AG08396 (cell line): ENCODE measurements at regions not wholly inside any gene's neighbourhood (a gene's known extent, or its start where the extent isn't known, plus 50 kb on each side); places are given as distances from the start of the nearest gene placed in this dataset.
A peak's percentile ranks its signal among the peaks of the same experiment; 100 is the strongest.

Experiments
- DNase-seq: peaks from one replicate; pipeline ENCODE4 v3.0.0; 2012; ENCODE audit warnings: low spot score, mixed read lengths

DNA sequence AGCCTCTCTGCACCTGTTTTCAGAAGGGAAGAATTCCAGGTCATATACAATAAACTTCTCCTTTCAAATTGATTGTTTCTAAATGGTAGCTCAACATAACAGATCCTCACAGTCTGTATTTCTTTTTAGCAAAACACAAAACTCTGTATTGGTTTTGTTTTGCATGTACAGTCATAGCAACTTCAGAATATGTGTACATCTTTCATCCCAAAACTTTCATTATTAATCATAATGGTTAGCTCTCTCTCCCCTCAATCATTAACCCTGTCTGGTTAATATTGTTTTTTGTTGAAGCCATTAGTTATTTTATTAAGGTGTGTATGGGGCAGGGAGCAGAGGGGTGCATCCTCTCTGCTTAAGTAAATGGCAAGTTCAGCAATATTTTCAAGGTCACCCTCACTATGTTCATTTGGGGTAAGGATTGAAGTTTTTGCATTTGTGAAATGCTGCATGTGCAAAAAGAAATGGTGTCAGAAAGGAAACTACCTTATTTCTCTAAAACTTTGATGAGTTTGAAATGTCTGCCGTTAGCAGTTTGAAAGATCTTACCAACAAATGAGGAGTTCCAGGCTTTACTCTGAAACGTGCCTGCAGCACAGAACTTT lies 136.8 kb upstream of the BTBD3 start:
- DNase-seq = no peak

DNA sequence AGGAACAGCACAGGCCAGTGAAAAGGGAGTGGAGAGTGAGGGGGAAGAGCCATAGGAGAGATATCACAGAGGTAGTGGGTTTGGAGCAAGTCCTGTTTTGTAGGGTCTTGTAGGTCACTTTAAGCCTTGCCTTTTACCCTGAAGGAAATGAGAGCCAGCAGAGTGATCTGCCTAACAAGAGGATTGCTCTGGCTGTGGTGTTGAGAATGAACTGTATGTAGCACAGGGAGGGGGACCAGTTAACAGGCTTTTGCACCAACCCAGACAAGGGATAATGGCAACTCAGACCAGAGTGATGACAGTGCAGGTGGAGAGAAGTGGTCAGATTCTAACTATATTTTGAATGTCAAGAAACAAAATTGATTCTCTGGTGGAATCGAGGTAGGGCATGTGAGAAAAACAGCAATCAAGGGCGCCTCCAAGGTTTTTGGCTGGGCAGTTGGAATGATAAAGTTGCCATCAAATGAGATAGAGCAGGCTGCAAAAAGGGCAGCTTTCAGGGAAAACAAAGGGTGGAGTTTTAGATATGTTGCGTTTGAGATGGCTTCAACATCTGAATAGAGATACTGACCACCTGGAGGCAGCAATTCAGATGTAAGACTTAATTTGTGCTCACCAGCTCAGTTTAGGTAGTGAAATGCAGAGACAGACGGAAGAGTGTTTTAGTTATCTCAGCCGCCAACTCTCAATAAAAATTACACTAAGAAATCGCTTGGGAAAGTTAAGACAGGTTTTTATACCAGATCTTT lies 134.4 kb upstream of the BTBD3 start:
- DNase-seq = no peak

- no peak for DNase-seq
Observed at GRCh38 chr20:11785885-11786507, 131.7 kb upstream of the BTBD3 start.

DNA sequence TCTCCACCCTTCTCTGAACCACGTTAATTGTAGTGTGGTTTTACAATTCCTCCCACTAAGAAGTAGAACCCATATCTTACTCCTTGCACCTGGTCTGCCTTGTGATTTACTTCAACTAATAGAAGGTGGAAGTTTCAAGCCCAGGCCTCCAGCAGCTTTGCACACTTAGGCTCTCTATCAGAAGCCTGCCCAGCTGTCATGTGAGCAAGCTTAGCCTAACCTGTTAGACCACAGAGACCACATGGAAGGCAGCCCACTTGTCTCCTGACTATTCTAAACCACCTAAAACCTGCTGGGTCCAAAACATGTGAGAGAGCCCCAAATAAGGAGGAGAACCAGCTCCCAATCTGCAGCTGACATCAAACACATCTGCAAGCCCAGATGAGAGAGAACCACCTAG lies 127.6 kb upstream of the BTBD3 start:
- DNase-seq = no peak

GRCh38 chr20:11791316-11791715 lies 126.4 kb upstream of the BTBD3 start:
- DNase-seq = no peak

DNA sequence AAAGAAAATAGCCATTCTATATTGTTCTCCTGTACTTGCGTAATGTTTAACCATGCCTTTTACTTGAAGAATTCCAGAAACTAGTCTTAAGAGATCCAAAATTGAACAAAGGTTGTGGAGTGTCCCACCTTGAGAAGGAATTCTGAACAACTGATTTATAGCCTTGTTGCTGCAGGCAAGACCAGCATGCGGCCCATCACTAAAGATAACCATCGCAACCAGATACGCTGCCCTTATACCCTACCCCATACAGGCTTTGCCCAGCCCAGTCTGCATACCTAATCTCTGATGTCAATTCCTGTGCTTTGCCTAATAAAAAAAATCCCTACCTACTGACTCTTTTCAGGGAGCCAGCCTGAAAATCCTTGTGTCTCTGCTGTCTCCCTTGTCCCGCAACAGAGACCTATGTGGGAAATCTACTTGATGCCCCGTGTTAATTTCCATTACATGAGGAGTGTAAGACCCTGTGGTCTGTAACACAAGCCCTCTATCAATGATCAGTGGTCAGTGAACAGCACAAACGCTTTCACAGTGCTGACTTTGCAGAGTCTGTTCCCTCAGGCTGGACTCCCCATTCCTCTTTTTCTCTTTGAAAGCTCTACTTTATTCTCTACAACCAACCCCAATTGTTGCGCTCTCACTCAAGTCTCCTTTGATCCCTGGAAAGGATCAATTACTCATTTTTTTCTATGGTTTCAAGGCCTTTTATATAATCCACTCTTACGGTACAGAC lies 125.7 kb upstream of the BTBD3 start:
- no peak for DNase-seq

- no peak for DNase-seq
Observed at GRCh38 chr20:11792568-11792953, 125.1 kb upstream of the BTBD3 start.

GRCh38 chr20:11794525-11794924 lies 123.2 kb upstream of the BTBD3 start:
- DNase-seq = no peak

DNA sequence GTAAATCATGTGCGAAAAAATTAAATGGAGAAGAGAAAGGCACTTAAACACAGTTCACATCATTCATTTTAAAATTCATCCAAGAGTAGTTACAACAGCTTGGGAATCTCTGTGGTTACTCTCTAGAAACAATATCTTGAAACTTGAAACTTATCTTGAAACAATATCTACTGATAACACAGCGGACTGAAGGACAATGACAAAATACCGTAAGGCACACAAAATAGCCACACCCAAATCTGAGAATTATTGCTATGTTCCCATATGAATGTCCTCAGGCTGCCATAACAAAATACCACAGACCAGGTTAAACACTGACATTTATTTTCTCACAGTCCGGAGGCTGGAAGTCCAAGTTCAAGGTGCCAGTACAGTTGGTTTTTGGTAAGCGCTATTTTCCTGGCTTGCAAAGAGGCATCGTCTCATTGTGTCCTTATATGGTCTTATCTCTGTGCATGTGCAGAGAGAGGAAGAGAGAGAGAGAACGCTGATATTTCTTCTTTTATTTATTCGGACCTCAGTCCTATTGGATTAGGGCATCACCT lies 122.5 kb upstream of the BTBD3 start:
- DNase-seq = no peak

DNA sequence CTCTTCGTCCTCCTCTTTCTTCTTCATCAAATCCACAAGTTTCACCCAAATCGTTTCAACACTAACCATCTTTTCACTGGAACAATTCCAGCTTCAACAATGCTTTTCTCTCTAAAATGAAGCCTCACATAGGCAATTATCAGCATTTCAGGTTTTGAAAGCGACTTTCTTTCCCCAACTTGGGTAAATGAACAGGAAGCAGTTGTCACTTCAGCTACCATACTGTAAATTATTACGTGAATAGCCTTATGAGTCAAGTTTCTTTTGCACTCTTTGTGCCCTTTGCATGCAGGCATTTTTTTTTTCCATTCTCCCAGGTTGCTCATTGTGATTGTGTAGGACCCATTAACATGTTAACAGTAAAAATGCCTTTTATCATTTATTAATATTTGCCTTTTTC lies 121.7 kb upstream of the BTBD3 start:
- no peak for DNase-seq

DNA sequence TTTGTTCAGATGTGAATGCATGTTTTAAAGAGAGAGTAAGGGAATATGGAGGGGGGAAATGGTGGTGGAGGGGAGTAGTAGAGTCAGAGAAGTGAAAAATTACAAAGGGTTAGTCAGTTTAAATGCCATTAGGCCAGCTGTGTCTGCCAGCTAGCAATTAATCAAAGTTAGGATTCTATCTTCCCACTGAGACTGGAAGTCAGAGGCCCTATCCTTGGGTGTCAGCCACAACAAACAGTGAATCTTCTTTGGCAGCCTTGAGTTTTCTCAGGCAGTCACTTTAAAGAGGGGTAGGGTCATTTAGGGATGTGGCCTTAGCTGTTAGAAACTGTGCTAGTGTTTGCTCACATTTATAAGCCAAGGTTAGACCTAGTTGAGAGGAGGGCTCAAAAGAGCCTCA lies 120.5 kb upstream of the BTBD3 start:
- no peak for DNase-seq

DNA sequence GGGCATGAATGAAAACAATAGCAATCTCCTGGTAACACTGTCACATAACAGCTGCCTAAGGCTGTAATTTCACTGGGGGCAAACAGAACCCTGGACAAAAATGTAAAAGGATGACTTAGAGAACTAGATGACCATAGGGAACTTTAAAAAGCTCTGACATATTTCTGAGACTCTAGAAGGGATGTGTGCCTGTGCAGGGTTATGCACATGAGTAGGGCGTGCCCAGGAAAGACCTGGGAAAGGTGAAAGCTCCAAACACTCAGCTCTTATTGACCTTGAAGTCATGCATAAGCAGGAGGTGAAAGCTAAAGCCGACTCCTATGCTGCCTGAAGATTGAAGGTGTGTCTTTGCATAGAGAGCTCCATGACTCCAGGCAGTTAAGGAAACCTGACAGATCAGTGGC lies 118.4 kb upstream of the BTBD3 start:
- no peak for DNase-seq

GRCh38 chr20:11807054-11808048 lies 110.3 kb upstream of the BTBD3 start:
- DNase-seq = peak; percentile 79

DNA sequence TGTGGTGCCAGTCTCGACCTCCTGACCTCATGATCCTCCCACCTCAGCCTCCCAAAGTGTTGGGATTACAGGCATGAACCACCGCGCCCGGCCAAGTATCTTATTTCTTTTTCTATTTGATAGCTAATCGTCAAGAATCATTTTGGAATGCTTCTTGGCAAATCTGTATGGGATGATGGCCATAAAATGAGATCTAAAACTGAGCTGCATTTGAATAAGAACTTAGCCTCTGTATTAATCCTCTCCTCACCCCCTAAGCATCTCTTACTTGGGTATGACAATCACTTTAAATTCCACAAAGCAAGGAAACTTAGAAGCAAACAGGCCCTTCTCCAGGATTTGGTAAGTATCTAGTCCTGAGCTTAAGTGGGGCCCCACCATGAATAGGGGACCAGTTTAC lies 108.9 kb upstream of the BTBD3 start:
- DNase-seq = no peak

- DNase-seq = peak; percentile 30
Observed at GRCh38 chr20:11810311-11811083, 107.2 kb upstream of the BTBD3 start.

GRCh38 chr20:11813106-11813890 lies 104.4 kb upstream of the BTBD3 start:
- no peak for DNase-seq

DNA sequence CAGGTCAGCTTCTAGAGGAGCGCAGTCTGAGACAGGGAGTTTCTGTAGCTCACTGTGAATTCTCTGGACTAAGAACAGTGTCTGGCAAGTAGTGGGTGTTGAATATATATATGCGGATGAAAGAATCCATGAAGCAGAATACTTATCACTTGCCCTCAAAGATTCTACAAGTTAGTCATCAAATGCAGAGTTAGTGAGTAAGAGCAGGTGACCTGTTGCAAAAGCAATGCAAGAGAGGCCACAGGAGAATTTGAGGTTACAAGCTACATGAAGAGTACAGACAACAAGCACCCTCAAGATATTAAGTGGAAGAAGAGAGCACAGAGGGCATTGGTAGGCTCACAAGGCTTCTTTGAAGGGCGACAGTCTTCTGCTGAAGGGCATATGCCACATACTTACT lies 103.4 kb upstream of the BTBD3 start:
- peak; percentile 21 for DNase-seq

DNA sequence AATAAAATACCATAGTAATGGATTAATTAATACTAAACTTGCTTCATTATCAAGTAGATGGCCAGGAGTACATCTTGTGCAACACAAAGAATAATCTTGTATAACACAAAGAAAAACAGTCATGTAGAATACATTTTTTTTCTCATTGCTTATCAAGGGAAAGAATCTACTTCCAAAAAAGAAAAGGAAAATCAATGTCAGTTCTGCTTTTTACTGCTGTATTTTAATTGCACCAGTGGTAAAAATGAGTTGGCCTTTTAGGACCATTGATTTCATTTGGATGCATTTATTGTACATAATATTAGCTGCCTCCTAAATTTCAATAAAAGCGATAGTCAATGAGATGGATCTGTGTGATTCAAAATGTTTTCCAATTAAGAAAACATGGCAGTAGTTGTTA lies 96.9 kb upstream of the BTBD3 start:
- DNase-seq = no peak

DNA sequence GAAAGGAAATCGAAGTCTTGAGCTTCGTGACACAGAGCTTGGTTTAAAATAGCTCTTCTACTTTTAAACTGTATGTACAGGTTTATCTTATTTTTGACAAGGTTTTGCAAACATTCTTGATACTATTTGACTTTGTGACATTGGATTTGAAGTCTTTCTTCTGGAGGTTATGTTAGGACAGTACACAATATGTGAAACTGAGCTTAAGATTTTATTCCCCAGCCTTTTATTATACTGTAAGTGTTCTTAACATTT lies 95.2 kb upstream of the BTBD3 start:
- no peak for DNase-seq

- no peak for DNase-seq
Observed at GRCh38 chr20:11826334-11826733, 91.4 kb upstream of the BTBD3 start.
